DMS153 treated with DMSO at 0.1 percent for 48 hours (cell line): ENCODE measurements at regions not wholly inside any gene's neighbourhood (a gene's known extent, or its start where the extent isn't known, plus 50 kb on each side); places are given as distances from the start of the nearest gene placed in this dataset.

Source experiments
- DNase-seq: peaks from one replicate; lab custom pipeline; 2025; ENCODE audit not compliant: unreplicated experiment; lab: John Stamatoyannopoulos, UW

DNA sequence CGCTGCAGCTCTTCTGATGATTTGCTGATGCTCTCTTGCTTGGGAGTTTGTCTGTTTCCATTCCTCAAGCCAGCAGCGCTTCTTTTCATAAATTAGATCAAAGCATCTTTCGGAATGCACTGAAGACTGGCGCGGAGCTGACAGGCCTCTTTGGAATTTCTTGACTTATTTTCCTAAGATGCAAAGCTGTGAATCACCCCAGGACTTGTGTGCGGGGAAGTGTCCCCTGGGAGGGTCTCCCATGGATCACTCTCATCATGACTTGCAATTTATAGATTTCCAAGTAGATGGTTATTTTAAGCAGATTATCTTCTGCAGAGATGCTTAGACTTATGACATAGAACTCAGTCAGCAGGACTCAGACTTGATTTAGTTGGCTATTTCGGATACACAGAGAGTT, 467.2 kb downstream of the TCERG1L start:
- DNase-seq = no peak

DNA sequence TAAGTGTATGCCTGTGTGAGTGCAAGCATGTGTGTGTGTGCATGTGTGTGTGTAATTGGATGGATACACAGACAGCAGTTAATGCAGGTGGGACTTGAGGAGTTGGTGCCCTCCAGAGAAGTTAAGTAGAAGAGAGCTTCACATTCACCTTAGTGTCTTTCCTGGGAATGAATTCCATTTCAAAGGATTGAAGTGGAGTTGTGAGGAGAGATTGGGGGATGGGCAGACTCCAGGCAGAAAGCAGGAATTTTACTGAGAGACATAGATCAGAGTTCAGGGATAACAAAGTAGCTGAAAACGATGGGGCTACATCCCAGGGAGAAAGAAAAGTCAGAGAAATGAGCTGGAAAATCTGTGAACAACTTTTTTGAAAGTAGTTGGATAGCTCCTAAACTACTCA, 464.4 kb downstream of the TCERG1L start:
- no peak for DNase-seq

DNA sequence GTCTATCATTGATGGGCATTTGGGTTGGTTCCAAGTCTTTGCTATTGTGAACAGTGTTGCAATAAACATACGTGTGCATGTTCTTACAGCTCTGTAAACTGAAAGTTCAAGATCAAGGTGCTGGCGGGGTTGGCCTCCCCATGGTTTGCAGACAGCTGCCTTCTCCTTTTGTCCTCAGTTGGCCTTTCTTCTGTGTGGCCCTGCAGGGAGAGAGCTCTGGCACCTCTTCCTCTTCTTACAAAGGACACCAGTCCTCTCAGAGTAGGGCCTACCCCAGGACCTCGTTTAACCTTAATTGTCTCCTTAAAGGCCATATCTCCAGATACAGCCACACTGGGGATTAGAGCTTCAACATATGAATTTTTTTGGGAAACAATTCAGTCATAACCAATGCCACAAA, 462.7 kb downstream of the TCERG1L start:
- DNase-seq = no peak

DNA sequence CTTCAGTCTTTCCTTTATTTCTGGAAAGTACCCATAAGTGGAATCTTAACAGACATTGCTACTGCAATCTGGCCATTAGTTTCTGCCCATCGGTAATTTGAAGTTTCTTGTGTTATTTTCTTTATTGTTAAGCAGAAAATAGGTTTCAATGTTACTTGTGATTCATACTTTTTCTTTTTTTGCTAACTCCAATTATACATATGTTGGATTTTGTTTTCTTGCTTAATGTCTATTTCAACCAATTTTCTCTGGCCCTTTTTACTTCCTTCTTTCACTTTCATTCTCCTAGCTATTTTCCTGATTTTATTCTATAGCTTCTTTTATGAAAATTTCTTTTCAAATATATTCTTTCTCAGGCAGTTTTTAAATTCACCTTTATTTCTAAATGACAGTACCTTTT, 457.4 kb downstream of the TCERG1L start:
- no peak for DNase-seq

DNA sequence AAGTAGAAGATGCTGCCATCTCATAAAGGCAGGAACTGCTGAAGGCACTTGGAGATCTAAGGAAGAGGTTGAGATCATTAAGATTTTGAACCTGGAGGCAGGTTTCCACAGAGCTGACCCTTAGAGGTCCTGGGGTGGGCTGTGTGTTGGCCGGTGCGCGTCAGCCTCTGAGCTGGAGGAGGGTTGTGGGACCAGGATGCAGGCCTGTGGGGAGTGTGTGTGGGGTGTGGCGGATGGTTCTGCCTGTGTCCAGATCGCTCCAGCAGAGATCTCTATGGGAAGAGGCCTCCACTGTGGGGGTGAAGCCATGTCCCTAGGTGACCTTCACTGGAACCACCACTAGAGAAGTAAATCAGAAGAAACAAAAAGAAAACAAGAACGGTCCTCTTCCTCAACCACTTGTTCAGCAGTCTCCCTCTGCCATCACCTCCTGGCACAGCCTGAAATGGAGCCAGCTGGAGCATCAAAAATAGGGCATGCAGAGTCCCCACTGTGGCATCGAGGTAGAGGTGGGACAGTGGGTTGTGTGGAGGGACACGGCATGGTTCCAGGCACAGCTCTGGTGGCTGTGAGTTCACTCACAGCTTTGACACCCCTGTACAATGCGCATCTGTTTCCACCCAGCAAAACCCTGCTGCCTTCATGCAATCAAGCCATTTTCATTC, 453.8 kb downstream of the TCERG1L start:
- DNase-seq = no peak

DNA sequence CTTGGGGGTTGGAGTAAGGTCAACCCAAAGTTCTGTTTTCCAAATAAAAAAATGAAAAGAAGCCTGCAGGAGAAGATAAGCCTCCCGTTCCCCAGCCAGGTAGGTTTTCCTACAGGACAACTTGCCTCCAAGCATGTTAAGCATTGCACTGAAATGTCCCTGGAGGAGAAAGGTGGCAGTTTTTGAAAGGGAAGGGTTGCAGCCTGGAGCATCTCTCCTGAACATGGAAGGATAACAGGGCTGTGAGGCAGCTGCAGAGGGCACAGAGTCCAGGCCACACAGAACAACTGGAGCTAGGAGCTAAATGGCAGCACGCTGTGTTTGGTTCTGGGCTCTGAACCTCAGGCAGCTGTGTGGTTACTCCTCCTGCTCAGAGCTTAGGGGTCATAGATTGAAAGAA, 452.9 kb downstream of the TCERG1L start:
- DNase-seq = no peak

DNA sequence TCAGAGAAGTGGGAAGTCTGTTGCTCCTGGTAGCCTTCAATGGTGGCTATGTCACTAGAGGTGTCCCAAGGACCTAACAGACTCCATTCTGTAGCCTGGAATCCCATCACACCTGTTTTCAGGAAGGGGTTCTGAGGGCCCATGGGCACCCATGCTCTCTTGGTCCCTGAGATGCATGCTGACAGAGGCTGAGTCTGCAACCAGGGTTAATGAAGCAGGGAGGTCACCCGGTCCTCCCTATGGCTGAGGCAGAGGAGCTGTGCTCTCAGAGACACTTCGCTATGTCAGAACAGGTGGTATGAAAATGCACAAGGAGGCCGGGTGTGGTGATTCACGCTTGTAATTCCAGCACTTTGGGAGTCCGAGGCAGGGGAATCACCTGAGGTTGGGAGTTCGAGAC, 452.1 kb downstream of the TCERG1L start:
- no peak for DNase-seq

DNA sequence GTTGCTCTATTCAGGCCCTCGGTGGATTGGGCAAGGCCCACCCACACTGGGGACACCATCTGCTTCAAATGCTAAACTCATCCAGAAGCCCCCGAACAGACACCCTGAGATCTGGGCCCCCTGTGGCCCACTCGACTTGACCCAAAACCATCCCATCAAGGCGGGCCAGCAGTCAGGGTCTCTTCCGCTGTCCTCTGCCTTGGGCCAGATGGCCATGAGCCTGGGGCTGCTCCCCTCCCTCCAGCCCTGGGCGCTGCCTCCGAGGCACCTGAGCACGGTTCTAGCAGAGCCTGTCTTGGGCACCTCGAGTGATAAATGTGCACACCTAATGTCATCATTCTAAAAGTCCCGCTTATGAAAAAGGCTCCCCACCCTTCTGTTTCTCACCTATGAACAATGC, 449.4 kb downstream of the TCERG1L start:
- no peak for DNase-seq

DNA sequence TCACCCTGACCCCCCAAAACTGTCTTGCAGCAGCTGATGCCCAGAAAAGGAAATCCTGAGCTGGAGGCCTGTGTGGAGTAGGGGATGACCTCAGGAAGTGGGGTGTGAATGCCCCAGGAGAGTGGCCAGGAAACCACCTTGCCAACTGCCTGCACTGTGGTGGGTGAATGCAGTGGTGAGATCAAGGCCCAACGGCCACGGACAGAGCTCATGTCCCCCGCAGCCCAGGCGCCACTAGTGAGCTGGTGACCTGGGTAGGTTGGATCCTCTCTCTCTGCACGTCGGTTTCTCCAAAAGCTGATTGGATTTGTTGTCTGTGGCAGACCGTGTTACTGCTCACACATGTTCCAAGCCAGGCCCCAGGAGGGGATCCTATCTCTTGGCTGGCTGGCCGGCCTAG, 448.9 kb downstream of the TCERG1L start:
- no peak for DNase-seq

DNA sequence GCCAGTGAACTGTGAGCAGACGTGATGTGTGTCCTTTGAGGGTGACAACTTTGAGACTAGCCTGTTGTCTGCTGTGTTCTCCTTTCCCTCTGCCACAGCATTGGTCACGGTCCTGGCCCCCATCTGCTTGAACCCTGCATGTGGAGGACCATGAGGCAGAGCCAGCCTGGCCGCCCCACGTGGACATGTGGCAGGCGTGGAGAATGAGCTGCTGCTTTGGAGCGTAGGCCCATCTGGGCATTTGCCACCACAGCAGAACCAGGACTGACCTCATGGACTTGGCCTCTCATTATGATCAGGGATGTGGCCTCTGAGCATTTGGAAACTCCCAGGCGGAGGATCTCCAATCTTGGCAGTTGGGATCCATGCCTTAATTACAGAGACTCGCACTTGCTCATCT, 448.5 kb downstream of the TCERG1L start:
- DNase-seq = no peak

DNA sequence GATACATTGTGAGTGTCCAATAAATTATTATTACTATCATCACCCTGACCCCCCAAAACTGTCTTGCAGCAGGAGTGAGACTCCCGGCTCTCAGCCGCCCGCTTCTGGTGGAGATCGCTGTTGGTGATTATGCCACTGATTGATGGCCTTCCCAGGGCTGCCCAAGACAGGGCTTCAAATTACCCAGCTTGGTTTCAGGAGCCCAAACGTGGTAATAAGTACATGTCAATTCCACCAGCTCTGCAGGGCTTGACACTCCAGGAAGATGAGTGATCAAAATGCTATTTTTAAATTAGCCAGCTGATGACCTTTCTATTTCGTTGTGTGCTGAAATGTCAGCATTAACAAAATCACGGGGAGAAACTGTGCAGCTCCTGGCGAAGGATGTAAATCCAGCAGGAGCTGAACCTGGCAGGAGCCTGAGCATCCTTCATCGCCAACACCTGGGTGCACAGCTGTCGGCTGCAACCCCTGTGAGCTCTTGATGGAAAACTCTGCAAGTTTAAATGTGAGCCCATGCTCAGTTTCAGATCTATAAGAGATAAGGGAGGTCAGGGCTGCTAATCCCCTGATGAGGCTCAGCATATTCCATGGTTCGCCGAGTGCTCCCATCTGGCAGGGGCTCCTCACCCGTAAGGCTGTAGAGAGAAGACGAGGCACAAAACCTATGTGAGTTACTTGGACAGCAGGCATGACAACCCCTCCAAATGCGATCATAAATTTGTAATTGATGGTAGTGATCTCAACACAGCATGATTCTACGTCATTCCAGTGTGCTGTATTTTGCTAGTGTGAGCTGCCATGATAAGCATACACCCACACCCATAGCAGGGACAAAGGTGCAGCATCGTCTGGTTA, 446.3 kb downstream of the TCERG1L start:
- no peak for DNase-seq

DNA sequence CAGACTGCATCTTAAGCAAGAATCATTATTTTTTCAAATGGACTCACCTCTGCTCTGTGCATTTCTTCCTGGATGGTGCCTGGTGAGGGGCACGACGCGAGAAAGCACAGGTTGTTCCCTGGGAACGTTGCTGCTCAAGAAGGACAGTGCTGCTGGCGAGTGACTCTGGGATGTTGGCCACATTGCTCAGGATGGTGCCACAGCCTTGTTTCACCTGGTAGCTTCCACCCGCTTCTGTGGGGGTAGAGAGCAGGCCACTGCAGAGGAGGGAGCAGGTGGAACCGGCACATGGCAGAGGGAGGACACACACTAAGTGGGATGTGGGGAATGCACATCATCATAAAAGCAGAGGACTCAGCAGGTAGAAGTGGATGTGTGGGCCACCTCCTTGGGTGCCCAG, 444.7 kb downstream of the TCERG1L start:
- no peak for DNase-seq

DNA sequence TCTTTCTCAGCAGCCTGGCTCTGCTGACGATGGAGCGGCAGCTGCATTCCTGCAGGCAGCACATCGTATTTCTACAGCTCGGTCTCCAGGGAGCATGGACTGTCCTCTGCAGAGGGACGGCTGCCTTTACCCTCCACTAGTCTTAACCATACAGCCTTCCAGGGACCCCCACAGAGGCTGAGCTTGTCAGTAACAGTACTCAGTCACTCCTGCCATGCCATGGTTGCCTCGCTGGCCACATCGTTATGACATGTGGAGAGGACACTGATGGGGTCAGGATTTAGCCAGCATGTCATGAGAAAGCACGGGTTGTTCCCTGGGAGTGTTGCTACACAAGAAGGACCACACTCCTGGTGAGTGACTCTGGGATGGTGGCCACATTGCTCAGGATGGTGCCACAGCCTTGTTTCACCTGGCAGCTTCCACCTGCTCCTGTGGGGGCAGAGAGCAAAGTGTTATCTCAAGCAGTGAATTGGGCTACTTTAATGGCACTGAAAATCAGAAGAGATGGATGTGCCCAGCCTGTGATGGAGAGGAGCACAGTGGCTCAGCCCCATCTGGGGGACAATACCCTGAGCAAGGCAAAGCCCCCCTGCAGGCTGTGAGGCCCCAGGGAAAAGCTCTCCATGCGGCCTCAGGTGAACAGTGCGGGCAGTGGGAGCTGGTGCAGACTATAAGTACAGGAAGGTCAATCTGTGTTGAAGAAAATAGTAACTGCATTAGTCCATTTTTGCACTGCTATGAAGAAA, 443.9 kb downstream of the TCERG1L start:
- DNase-seq = no peak

DNA sequence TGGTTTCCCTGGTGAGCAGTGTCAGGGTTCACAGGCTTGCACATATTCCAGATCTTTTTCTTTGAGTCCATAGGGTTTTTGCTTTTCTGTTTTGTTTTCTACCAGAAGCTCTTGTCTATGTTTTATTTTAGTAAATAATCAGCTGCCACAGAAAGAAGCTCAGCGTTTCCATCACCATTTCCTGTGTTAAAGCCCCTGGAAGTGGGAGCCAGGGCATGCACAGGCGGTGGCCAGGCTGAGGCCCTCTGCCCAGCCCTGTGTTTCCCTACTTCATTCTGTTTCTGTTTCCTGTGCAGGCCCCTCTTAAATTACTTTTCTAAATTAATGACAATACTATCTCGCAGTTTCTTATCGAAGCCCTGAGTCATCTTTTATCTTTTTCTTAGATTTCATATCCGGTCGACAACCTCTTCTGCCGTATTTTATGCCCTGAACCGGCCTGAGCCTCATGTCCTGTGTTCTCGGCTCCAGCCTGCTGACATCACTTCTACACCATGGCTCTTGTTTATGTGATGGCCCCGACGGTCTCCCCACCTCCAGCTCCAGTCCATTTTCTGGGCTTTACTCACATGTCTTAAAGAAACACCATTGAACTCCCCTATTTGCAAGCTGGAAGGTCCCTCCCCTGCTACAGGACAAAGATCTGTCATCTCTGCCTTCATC, 442.2 kb downstream of the TCERG1L start:
- DNase-seq = no peak

DNA sequence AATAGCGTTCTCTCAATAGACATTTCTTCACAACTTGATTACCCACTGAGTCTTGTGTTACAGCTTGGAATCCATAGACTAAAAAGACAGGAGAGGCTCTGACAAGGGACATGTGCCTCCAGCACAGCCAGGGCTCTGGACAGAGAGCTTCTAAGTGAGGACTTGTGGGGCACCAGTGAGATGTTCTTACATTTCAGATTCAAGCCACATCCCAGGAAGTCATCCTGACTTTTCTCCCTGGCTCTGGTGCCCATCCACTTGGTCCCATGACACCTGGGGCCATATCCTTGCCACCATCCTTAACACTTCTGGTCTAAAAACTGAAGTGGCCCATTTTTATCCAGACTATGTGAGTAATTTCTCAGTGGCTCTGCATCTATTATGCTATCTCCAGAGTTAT, 440.1 kb downstream of the TCERG1L start:
- no peak for DNase-seq

DNA sequence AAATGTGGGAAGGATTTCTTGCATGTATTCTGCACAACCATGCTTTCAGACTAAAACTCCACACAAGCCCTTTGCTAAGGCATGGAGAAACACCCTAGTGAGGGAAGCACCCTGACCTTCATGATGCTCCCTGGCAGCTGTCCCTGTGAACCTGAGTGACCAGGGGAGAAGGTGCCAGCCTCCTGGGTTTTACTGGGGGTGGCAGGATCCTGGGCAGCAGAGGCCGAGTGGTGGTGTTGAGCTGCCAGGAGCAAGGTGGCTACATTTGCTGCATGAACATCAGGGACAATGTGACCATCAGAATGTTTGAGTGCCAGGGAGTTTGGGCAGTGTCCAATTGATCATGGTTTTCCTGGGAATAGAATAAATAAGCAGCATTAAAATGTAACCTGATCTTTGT, 437.9 kb downstream of the TCERG1L start:
- no peak for DNase-seq

DNA sequence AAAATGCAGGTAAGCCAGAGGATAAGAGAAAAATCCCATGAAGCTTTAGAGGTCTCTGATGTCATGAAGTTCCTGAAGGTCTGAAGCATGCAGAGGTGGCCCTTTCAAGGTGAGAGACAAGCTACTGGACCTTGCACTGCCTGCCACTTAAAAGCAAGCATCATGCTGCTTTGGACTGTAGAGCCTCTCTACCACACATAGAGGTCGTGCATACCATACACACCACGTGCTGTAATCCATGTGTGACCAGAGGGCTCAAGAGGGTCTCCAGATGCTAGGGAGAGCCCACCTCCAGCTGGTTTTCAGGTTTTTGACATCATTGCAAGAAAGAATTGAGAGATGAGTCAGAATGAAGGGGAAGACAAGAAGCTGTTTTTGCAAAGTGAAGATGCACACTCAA, 436.4 kb downstream of the TCERG1L start:
- no peak for DNase-seq

DNA sequence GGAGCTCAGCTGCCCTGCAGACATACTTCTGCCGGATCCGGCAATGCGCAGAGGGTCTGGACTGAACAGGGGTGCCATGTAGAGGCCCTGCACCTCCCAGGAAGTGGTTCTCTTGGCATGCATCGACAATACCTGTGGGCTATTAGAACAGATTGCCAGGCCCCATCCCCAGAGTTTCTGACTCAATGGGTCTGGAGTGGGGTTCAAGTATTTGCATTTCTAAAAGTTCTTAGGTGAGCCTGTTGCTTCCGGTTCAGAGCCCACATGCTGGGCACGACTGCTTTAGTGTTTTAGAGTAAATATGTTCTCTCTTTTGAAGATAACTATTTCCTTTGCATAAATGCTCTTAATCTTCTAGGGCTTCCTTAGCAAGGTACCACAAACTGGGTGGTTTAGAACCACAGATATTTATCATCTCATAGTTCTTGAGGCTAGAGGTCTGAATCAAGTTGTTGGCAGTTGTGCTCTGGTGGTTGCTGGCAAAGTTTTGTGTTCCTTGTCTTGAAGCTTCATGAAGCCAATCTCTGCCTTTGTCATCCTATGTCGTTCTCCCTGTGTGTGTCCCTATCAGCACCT, 435.5 kb downstream of the TCERG1L start:
- no peak for DNase-seq

DNA sequence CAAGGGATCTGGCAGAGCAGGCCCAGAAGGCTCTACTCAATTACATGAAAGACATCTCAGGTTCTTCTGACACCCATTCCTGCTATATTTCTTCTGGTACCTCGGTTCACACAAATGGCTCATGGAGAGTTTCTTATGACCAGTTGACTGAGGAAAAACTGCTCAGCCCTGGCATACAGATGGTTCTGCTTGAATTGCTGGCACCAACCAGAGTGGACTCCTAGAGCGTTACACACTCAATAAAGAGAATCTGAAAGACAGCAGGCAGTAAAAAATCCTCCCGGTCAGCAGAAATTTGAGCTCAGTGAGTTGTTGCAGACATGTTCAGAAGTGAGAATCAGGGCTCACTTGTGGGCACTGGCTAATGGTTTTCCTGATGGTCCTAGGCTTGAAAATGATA, 434.4 kb downstream of the TCERG1L start:
- no peak for DNase-seq

DNA sequence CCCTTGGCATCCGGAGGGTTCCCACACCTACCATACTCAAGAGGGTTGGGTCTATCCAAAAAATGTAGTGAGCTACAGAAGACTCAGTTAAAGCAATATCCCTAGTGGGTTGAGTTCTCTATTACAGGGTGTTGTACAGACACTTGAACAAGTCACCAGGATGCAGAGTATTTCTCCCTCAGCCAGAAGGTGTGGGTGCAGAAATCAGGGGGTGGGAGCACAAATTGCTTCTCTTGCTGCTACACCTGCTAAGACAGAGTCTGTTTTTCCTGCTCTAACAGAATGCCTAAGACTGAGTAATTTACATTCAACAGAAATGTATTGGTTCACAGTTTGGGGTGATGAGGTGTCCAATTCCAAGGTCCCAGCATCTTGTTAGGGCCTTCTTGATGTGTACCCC, 433.4 kb downstream of the TCERG1L start:
- no peak for DNase-seq

DNA sequence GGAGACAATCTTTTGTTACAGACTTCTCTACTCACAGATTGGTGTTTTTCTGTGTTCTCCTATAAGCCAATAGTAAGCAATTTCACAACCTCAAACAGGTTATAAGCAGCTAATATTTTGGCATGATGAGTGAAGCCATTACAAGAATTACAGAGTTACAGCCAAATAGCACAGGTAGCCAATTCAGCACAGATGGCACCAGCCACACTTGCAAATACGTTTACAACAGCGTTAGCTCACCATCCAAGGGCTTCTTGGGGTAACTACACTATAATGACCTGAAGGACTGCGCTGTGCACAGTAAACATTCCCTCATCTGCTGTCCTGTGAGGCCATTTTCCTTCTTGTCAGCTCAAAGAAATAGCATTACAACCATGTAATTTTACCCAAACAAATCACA, 428.6 kb downstream of the TCERG1L start:
- DNase-seq = no peak
